A204.1 (cell line): ENCODE measurements at regions not wholly inside any gene's neighbourhood (a gene's known extent, or its start where the extent isn't known, plus 50 kb on each side); places are given as distances from the start of the nearest gene placed in this dataset.

Source experiments
- FAIRE-seq: peaks from 2 replicates; lab custom pipeline; 2012; peaks lifted over from hg19 to GRCh38; lab: Jason Lieb, UNC

DNA sequence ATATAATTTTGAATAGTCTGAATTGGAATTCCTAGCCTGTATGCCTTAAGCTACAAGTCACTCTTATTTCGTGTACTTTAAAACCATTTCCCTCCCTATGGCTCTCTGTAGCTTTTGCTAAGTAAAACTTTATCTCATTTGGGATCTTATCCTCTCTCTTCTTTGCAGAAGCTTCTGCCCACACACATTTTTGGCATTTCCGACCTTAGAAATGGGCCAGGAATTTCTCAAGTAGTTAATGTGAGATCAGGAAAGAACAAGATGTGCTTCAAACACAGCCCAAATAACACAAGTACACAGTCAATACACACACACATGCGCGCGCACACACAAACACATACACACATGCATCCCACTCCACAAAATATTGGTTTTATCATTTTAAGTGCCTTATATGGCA, 931.0 kb upstream of the MIR17HG start:
- no peak for FAIRE-seq

- no peak for FAIRE-seq
Measured at GRCh38 chr13:90416938-90417337, 930.5 kb upstream of the MIR17HG start.

DNA sequence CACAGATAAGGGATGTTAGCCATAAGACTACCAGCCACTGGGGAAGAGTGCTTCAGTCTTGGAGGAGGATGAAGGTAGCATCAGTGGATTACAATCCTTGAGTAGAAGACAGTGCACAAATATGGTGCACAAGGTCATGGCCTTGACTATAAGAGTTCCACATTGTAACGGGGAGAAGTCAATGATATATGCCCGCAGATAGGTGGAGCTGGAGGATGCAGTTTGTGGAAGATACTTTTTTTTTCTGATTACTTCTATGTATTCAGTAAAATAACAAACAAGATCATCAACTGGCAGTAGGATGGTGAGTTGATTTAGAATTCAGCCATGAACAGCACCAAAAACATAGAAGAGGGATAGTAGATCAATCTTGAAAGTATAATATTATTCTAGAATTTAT, 926.8 kb upstream of the MIR17HG start:
- no peak for FAIRE-seq

GRCh38 chr13:90427322-90428272, 919.9 kb upstream of the MIR17HG start:
- no peak for FAIRE-seq

- FAIRE-seq = peak; percentile 43
Measured at GRCh38 chr13:90428522-90429210, 918.8 kb upstream of the MIR17HG start.

DNA sequence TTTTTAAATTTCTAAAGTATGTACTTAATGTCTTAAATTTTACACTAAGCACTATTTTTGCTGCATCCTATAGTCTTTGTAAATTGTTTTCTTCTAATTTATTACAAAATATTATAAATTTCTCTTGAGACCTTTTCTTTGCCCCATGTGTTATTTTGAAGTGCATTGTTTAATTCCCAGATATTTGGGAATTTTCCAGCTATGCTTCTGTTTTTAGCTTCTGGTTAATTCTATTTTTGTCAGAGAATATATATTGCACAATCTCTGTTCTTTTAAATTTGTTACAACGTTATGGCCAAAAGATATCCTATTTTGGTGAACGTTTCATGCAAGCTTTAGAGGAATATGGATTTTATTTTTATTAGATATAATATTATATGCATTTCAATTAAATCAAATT, 917.4 kb upstream of the MIR17HG start:
- FAIRE-seq = no peak

DNA sequence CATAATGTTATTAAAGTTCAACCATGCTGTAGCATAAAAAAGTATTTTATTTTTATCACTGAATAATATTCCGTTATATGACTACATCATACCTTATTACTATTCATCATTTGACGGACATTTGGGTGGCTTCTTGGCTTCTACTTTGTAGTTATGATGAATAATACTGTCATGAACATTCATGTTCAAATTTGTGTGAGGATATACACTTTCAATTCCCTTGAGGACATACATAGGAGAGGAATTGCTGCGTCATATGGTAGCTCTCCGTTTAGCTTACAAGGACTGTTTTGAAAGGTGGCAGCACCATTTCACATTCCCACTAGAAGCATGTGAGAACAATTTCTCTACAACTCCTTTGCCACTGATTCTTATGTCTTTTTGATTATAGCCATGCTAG, 910.8 kb upstream of the MIR17HG start:
- no peak for FAIRE-seq

GRCh38 chr13:90438576-90438975, 908.9 kb upstream of the MIR17HG start:
- FAIRE-seq = no peak

DNA sequence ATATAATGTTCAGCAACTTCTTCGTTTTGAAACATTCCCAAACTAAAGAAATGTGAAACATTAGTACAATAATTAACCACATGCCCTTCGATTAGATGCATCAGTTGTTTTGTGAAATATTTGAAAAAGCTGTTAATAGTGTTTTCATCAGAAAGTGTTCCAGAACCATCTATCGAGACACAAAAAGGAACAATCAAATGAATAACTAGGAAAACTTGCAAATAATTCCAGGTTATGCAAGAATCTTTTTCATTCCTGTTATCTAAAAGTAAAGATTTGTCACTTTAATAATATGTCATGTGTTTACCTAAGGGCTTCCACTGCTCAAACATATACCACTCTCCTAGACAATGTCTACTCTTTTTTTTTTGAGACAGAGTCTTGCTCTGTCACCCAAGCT, 904.2 kb upstream of the MIR17HG start:
- no peak for FAIRE-seq

DNA sequence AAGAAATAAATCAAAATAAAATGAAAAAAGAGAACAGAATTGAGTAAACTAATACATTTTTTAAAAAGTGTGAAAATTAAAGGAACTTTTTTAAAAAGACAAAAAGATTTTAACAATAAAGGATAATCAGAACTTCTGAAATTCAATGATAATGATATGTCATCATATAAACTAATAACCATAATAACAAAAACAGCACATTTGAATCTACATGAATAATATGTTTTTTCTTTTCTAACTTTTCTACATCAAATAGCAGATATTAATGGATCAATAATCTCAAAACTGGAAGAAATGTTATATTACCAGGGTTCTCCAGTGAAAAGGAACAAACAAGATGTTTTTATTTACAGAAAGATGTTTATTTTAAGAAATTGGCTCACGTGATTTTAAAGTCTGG, 903.3 kb upstream of the MIR17HG start:
- FAIRE-seq = peak; percentile 79

- no peak for FAIRE-seq
Measured at GRCh38 chr13:90445179-90445578, 902.3 kb upstream of the MIR17HG start.

DNA sequence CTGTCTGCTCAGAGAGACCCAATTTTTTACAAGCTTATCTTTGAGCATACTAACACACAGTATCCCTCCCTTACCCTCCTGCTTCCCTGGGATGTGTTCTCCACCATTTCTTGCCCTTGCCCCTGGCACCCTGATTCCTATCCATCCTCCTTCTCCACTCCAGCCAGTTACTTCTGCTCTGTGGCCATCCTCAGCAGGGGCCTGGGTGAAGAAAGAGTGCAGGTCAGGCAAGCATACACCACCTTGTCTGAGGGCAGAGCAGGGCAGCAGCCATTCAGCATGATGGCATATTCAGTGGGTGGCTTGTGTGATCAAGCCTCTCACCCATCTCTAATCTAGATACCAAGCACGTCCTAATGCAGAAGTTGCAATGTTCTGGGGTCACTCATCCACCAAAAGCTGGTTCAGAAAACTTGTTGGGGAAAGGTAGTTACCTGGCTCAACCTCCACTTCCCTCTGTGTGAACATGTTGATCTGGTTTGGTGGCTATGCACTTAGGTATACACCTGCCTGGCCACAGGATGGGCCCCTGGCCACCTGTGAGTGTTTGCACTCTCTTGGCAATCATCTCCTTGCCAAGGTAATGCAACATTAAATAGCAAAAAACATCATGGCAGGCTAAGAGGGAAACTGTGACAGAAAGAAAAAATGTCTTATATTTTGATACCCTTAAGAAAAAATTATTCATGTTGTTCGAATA, 900.3 kb upstream of the MIR17HG start:
- FAIRE-seq = no peak

DNA sequence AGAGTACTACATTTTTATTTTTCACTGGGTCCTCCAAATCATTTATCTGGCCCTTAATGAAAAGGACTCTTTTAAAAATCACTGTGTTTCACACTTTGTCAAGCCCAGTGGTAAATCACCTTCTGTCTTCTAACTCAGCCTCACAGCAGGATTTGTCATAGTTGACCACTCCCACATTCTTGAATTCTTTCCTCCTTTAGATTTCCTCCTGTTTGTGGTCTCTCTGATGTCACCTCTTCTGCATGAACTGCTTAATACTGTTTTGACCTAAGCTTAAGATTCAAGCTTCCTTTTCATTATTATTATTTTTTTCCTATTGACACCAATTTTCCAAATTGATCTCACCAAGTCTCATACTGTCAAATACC, 899.8 kb upstream of the MIR17HG start:
- no peak for FAIRE-seq

- no peak for FAIRE-seq
Measured at GRCh38 chr13:90448466-90449037, 898.9 kb upstream of the MIR17HG start.

DNA sequence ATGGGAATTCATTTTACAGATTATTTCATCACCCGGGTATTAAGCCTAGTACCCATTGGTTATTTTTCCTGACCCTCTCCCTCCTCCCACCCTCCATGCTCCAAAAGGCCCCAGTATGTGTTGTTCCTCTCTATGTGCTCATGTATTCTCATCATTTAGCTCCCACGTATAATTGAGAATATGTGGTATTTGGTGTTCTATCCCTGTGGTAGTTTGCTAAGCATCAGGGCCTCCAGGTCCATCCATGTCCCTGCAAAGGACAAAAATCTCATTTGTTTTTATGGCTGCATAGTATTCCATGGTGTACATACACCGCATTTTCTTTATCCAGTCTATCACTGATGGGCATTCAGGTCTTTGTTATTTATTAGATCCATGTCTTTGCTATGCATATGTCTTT, 894.1 kb upstream of the MIR17HG start:
- no peak for FAIRE-seq

DNA sequence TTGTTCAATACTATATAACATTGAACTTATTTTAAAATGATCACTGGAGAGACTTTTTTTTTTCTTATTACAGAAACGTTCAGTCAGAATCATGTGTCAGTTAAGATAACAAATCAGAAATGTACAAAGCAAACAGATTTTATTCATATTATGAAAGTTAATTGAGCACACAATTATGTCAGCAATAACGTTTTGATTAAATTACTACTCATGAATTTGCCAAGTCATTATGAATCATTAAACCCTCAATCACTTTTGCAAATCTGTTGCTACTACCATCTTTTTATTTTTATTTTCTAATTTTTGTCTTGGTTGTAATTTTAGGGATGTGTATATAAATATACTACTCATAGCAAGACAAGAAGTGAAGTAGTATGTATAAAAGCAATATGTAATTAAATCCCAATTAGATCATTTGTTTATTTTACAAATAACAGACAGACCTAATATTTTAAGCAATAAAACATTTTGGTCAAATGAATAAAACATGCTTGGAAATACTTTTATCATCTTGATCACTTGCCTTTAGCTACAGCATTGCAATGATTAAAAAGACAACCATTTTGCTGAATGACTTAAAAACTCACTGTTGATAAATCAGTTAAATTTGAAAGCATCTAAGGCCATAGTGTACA, 893.4 kb upstream of the MIR17HG start:
- FAIRE-seq = peak; percentile 43

GRCh38 chr13:90455067-90455466, 892.4 kb upstream of the MIR17HG start:
- FAIRE-seq = no peak

DNA sequence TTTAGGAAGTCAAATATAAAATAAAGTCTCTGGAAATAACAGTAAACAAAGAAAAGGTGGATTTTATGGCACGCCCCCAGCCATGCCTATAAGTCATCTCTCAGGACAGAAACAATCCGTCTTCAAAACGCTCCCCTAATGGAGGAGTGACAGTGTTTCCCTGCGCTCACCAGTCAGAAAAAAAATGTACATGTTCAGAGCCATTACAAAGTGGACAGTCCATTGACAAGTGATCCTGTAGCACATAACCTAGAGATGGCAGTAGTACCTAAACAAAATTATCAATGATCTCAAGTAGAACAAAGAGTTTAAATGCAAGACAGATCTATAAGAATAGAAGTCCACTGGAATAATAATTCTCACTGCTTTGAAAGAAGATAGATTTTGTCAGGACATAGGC, 891.7 kb upstream of the MIR17HG start:
- FAIRE-seq = no peak

GRCh38 chr13:90461398-90461797, 886.1 kb upstream of the MIR17HG start:
- no peak for FAIRE-seq

DNA sequence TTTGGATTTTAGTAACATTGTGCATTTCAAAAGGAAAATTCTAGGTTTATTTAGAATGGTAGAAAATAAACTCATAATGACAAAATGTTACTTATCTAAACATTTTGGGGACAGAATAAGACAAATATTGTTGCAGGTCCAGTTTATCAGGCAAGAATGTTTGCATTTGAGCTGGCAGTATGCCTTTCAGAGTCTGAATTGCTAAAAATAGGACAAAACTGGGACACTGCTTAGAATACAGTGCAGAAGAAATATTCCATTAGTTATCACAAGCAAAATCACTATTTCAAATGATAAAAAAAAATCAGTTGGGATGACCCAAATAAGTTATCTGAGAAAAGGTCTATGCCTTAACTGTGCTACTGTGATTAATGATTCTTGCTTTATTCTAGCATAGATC, 870.3 kb upstream of the MIR17HG start:
- FAIRE-seq = no peak

DNA sequence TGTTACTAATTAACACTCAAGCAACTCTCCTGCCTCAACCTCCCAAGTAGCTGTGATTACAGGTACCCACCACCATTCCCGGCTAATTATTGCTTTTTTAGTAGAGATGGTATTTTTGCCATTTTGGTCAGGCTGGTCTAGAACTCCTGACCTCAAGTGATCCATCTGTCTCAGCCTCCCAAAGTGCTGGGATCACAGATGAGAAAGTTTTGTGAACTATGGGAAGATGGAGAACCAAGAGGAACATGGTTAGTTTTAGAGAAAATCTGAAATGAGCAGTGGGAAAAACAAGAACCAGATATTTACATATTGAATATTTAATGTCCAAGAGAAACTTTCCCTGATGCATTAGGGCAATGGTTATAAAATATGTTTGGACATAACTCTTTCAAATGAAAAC, 863.6 kb upstream of the MIR17HG start:
- no peak for FAIRE-seq

DNA sequence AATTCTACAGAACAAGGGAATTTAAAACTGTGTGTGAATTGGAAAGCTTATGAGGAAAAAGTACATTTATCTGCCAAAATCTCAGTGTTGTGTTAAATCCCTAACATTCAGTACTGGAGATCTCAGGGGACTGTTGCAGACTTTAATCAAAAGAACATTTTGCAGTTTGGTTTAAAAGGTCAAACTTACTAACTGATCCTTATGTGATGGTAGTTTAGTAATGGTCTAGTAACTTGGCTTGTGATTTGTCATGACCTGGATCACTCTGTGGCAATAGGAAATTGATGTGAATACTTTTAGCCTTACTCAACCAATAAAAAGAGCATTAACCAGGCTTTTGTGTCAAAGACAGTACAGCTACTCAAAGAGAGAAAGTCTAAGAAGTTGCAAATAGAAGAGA, 862.1 kb upstream of the MIR17HG start:
- no peak for FAIRE-seq
